Endothelial cell of umbilical vein (primary cell): ENCODE measurements at regions not wholly inside any gene's neighbourhood (a gene's known extent, or its start where the extent isn't known, plus 50 kb on each side); places are given as distances from the start of the nearest gene placed in this dataset.

Source experiments
- EZH2 ChIP-seq: IDR thresholded peaks from 2 replicates; pipeline ENCODE4 v1.6.1; 2012; ENCODE audit warnings: borderline replicate concordance, low read depth, mild to moderate bottlenecking, moderate library complexity, low read length, inconsistent platforms; ENCODE audit not compliant: severe bottlenecking
- FOS ChIP-seq: IDR thresholded peaks from 2 replicates; pipeline ENCODE4 v1.6.1; 2011; ENCODE audit warnings: mild to moderate bottlenecking, low read length, moderate library complexity, borderline replicate concordance; ENCODE audit not compliant: insufficient read depth
- GATA2 ChIP-seq: IDR thresholded peaks from 2 replicates; pipeline ENCODE4 v1.7.0; 2011; ENCODE audit warnings: low read depth, mild to moderate bottlenecking, moderate library complexity, mixed read lengths, low read length; ENCODE audit not compliant: insufficient read length, insufficient read depth
- JUN ChIP-seq: IDR thresholded peaks from 2 replicates; pipeline ENCODE4 v1.6.1; 2011; ENCODE audit warnings: borderline replicate concordance, low read depth; ENCODE audit not compliant: insufficient read length, insufficient read depth
- MAX ChIP-seq: IDR thresholded peaks from 2 replicates; pipeline ENCODE4 v1.6.1; 2011; ENCODE audit not compliant: insufficient read depth, insufficient read length
- MYC ChIP-seq: IDR thresholded peaks from one replicate; pipeline ENCODE4 v1.6.1; 2011; ENCODE audit warnings: mild to moderate bottlenecking, low read depth, low read length
- POLR2A ChIP-seq: IDR thresholded peaks from 2 replicates; pipeline ENCODE4 v1.6.1; 2012; ENCODE audit warnings: low read depth, mild to moderate bottlenecking, control low read depth, low read length
- POLR2AphosphoS5 ChIP-seq: IDR thresholded peaks from 2 replicates; pipeline ENCODE4 v1.6.1; 2012; ENCODE audit warnings: low read depth, mild to moderate bottlenecking, control low read depth, low read length, moderate library complexity; ENCODE audit not compliant: insufficient read depth
- TF ChIP-seq, protein P1 (sequence below), 2 donors: IDR thresholded peaks; 1 replicate in 1 of 2; 2 replicates in 1 of 2; pipeline ENCODE4 v1.5.1; 2011; ENCODE audit warnings: low read length in 2 of 2, mild to moderate bottlenecking in 2 of 2, moderate library complexity in 2 of 2, control low read depth in 1 of 2, inconsistent platforms in 1 of 2, low read depth in 1 of 2; ENCODE audit not compliant: insufficient read depth in 1 of 2; ENCODE audit errors: extremely low read depth in 1 of 2

GRCh38 chr2:215870986-215871385 is 142.4 kb downstream of the MREG start:
- TF ChIP-seq MAX (no peak), POLR2A (no peak), EZH2 (no peak), POLR2AphosphoS5 (no peak), FOS (no peak), MYC (no peak), JUN (no peak), GATA2 (no peak)
- TF ChIP-seq, protein P1, sequence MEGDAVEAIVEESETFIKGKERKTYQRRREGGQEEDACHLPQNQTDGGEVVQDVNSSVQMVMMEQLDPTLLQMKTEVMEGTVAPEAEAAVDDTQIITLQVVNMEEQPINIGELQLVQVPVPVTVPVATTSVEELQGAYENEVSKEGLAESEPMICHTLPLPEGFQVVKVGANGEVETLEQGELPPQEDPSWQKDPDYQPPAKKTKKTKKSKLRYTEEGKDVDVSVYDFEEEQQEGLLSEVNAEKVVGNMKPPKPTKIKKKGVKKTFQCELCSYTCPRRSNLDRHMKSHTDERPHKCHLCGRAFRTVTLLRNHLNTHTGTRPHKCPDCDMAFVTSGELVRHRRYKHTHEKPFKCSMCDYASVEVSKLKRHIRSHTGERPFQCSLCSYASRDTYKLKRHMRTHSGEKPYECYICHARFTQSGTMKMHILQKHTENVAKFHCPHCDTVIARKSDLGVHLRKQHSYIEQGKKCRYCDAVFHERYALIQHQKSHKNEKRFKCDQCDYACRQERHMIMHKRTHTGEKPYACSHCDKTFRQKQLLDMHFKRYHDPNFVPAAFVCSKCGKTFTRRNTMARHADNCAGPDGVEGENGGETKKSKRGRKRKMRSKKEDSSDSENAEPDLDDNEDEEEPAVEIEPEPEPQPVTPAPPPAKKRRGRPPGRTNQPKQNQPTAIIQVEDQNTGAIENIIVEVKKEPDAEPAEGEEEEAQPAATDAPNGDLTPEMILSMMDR (IDR thresholded peaks at IDR 0.05; ENCODE audit: extremely low read depth in 1 of 2, insufficient read depth in 1 of 2, low read depth in 1 of 2, low read length in 2 of 2), result peak; percentile 33 to 40
